ENCODE measurements at regions not wholly inside any gene's neighbourhood (a gene's known extent, or its start where the extent isn't known, plus 50 kb on each side); places are given as distances from the start of the nearest gene placed in this dataset.

- no peak for DNase-seq (ENCODE audit: insufficient read length, low spot score)
- FAIRE-seq = no peak
- TF ChIP-seq PAX5 (IDR thresholded peaks at IDR 0.05; ENCODE audit: insufficient read depth, low read length, severe bottlenecking) (no peak), SPI1 (IDR thresholded peaks at IDR 0.05; ENCODE audit: low read depth, low read length) (no peak), POLR2A (IDR thresholded peaks at IDR 0.05; ENCODE audit: low read depth, low read length) (no peak), TAF1 (IDR thresholded peaks at IDR 0.05; ENCODE audit: low read depth, low read length) (no peak), POU2F2 (IDR thresholded peaks at IDR 0.05; ENCODE audit: low read depth, low read length) (no peak), POLR2AphosphoS5 (IDR thresholded peaks at IDR 0.05; ENCODE audit: low read depth, low read length) (no peak)
Observed at GRCh38 chr2:105600602-105600948, 144.1 kb upstream of the NCK2 start.

GRCh38 chr2:105600037-105600442, 144.7 kb upstream of the NCK2 start:
- FAIRE-seq (no peak), DNase-seq (ENCODE audit: insufficient read length, low spot score) (no peak)
- TF ChIP-seq PAX5 (IDR thresholded peaks at IDR 0.05; ENCODE audit: insufficient read depth, low read length, severe bottlenecking) = no peak
- TF ChIP-seq TAF1 (IDR thresholded peaks at IDR 0.05; ENCODE audit: low read depth, low read length) = no peak
- no peak for TF ChIP-seq POLR2AphosphoS5 (IDR thresholded peaks at IDR 0.05; ENCODE audit: low read depth, low read length)
- no peak for TF ChIP-seq SPI1 (IDR thresholded peaks at IDR 0.05; ENCODE audit: low read depth, low read length)
- TF ChIP-seq POLR2A (IDR thresholded peaks at IDR 0.05; ENCODE audit: low read depth, low read length) = no peak
- no peak for TF ChIP-seq POU2F2 (IDR thresholded peaks at IDR 0.05; ENCODE audit: low read depth, low read length)

DNA sequence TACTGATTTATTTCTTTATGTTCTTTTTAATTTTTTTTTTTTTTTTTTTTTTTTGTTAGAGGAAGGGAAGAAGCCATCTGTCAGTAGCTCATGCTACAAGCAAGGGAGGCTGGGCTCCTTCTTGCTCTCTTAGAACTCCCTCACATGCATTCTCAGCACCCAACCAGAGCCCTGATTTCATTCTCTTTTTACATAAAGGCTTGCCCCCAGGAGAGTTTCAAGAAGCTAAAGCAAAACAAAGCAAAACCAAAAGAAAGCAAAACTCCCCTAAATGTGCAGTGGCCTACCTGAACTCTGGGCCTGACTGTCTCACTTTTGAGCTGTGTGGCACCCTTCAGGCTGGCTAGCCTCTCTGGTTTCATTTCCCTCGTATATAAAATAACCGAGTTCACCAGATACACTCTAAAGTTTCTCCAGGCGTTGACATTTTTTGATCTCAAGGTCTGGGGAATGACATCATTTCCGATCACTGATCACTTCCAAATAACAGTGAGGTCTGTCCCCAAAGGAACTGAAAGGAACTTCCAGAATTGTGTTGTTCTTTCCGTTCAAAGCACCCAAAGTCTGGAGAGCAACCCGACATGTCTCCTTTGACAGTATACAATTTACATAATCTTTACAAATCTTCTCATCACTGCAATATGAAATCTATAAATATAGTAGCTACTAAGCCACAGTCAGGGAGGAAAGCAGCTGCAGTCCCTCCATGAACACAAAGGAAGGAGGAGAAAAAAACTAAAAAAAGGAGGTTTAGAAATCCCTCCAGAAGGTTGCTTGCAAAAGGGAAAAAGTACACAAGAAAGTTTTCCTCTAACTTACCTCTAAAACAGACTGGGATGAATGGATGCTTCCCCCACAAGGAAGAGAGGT, 145.6 kb upstream of the NCK2 start:
- DNase-seq (ENCODE audit: insufficient read length, low spot score) (no peak), FAIRE-seq (no peak)
- TF ChIP-seq TAF1 (IDR thresholded peaks at IDR 0.05; ENCODE audit: low read depth, low read length) (no peak), POU2F2 (IDR thresholded peaks at IDR 0.05; ENCODE audit: low read depth, low read length) (no peak), POLR2AphosphoS5 (IDR thresholded peaks at IDR 0.05; ENCODE audit: low read depth, low read length) (no peak), PAX5 (IDR thresholded peaks at IDR 0.05; ENCODE audit: insufficient read depth, low read length, severe bottlenecking) (no peak), SPI1 (IDR thresholded peaks at IDR 0.05; ENCODE audit: low read depth, low read length) (no peak), POLR2A (IDR thresholded peaks at IDR 0.05; ENCODE audit: low read depth, low read length) (no peak)

- FAIRE-seq (no peak), DNase-seq (ENCODE audit: insufficient read length, low spot score) (no peak)
- TF ChIP-seq TAF1 (IDR thresholded peaks at IDR 0.05; ENCODE audit: low read depth, low read length) (no peak), POU2F2 (IDR thresholded peaks at IDR 0.05; ENCODE audit: low read depth, low read length) (no peak), SPI1 (IDR thresholded peaks at IDR 0.05; ENCODE audit: low read depth, low read length) (peak; percentile 27; the same call in 1 of the 2 replicates)
Observed at GRCh38 chr2:105597806-105598803, 146.6 kb upstream of the NCK2 start.

DNA sequence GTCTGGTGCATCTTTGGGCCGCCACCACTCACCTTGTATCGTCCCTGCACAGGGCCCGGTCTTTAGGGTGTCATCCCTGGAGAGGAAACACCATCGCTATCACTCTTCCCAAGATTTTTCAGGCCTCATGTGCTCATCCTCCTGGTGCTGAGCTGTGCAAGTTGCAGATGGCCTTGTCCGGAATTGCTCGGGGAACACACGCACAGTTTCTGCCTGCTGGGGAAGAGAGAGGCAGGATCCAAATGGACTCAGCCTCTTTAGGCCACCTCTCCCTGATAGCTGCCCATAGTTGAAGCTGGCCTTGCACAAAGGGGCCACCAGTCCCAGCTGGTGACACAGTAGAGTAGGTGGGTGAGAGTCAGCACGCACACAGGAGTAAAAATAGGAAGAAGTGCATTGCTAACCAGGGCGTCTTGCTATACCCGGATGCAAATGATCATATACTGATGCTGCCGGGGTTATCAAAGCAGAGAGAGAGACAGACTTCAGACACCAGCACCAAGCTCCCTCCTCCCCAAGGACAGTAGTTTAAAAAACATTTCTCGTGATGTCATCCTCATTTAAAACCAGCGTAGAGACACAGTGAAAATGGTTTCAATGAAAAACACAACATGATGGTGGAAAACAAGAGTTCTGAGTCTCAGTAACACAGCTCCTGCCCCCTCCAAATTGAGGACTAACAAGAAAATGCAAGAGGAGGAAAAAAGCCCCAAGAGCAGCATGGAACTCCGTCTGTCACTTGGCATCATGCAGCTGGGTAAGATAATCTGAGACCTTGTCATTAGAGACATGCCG, 147.5 kb upstream of the NCK2 start:
- TF ChIP-seq POLR2AphosphoS5 (IDR thresholded peaks at IDR 0.05; ENCODE audit: low read depth, low read length) (no peak), SPI1 (IDR thresholded peaks at IDR 0.05; ENCODE audit: low read depth, low read length) (no peak), TAF1 (IDR thresholded peaks at IDR 0.05; ENCODE audit: low read depth, low read length) (no peak), POU2F2 (IDR thresholded peaks at IDR 0.05; ENCODE audit: low read depth, low read length) (no peak)
- no peak for FAIRE-seq
- DNase-seq (ENCODE audit: insufficient read length, low spot score) = no peak

GRCh38 chr2:105596411-105596921, 148.2 kb upstream of the NCK2 start:
- TF ChIP-seq POLR2A (IDR thresholded peaks at IDR 0.05; ENCODE audit: low read depth, low read length) (no peak), POLR2AphosphoS5 (IDR thresholded peaks at IDR 0.05; ENCODE audit: low read depth, low read length) (no peak), TAF1 (IDR thresholded peaks at IDR 0.05; ENCODE audit: low read depth, low read length) (no peak), PAX5 (IDR thresholded peaks at IDR 0.05; ENCODE audit: insufficient read depth, low read length, severe bottlenecking) (no peak), SPI1 (IDR thresholded peaks at IDR 0.05; ENCODE audit: low read depth, low read length) (no peak), POU2F2 (IDR thresholded peaks at IDR 0.05; ENCODE audit: low read depth, low read length) (no peak)
- DNase-seq (ENCODE audit: insufficient read length, low spot score) (no peak), FAIRE-seq (no peak)

DNA sequence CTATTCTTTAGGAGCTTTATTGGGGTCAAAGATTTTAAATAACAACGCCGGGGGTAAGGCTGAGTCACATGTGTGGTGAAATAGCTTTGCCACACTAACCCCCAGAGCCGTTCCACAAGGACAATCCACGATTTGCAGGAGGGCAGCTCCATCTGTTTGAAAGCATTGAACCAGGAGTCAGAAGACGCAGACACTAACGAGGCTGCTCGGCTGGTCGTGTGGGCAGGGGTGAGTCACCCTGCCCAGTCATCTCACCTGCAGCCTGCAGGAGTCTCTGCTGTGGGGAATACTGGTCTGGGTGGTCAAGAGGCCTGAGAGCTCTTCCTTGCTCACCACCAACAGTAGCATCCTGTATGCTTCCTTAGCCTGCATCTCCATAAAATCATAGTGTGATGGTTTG, 149.2 kb upstream of the NCK2 start:
- FAIRE-seq = no peak
- TF ChIP-seq POLR2A (IDR thresholded peaks at IDR 0.05; ENCODE audit: low read depth, low read length) = no peak
- TF ChIP-seq SPI1 (IDR thresholded peaks at IDR 0.05; ENCODE audit: low read depth, low read length) = no peak
- TF ChIP-seq TAF1 (IDR thresholded peaks at IDR 0.05; ENCODE audit: low read depth, low read length) = no peak
- no peak for TF ChIP-seq POU2F2 (IDR thresholded peaks at IDR 0.05; ENCODE audit: low read depth, low read length)
- DNase-seq (ENCODE audit: insufficient read length, low spot score) = no peak

GRCh38 chr2:105593221-105593967, 151.3 kb upstream of the NCK2 start:
- TF ChIP-seq POLR2A (IDR thresholded peaks at IDR 0.05; ENCODE audit: low read depth, low read length) (no peak), SPI1 (IDR thresholded peaks at IDR 0.05; ENCODE audit: low read depth, low read length) (no peak), POU2F2 (IDR thresholded peaks at IDR 0.05; ENCODE audit: low read depth, low read length) (no peak), POLR2AphosphoS5 (IDR thresholded peaks at IDR 0.05; ENCODE audit: low read depth, low read length) (no peak), TAF1 (IDR thresholded peaks at IDR 0.05; ENCODE audit: low read depth, low read length) (no peak), PAX5 (IDR thresholded peaks at IDR 0.05; ENCODE audit: insufficient read depth, low read length, severe bottlenecking) (no peak)
- FAIRE-seq (no peak), DNase-seq (ENCODE audit: insufficient read length, low spot score) (no peak)
